ENCODE measurements at regions not wholly inside any gene's neighbourhood (a gene's known extent, or its start where the extent isn't known, plus 50 kb on each side); places are given as distances from the start of the nearest gene placed in this dataset.
"Not testable (repeated sequence)": the region's sequence is repeated elsewhere in the genome, so short reads cannot be mapped to it uniquely, and the experiment has no call there.

GRCh38 chr7:84895563-84895962 lies 291.3 kb downstream of the SEMA3D start:
- in situ Hi-C loops (cut with MboI; ENCODE audit: low pct_unique_long_range_greater_than_20kb, low sequenced_read_pairs, unreplicated experiment), result no loop called here
- DNase-seq (ENCODE audit: low spot score), result no peak
- TF ChIP-seq CTCF (IDR thresholded peaks at IDR 0.05; ENCODE audit: extremely low read depth, insufficient read depth, missing control alignments), result no peak

DNA sequence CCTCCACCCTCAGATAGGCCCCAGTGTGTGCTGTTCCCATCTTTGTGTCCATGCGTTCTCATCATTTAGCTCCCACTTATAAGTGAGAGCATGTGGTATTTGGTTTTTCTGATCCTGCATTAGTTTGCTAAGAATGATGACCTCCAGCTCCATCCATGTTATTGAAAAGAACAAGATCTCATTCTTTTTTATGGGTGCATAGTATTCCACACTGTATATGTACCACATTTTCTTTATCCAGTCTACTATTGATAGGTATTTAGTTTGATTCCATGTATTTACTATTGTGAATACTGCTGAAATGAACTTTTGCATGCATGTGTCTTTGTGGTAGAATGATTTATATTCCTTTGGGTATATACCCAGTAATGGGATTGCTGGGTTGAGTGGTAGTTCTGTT lies 303.3 kb downstream of the SEMA3D start:
- in situ Hi-C loops (cut with MboI; ENCODE audit: low pct_unique_long_range_greater_than_20kb, low sequenced_read_pairs, unreplicated experiment); DNase-seq (ENCODE audit: low spot score): not testable (repeated sequence)

- in situ Hi-C loops (cut with MboI; ENCODE audit: low pct_unique_long_range_greater_than_20kb, low sequenced_read_pairs, unreplicated experiment); DNase-seq (ENCODE audit: low spot score): not testable (repeated sequence)
Measured at GRCh38 chr7:84880326-84880997, 306.4 kb downstream of the SEMA3D start.

- peak; percentile 7 for DNase-seq (ENCODE audit: low spot score)
- TF ChIP-seq CTCF (IDR thresholded peaks at IDR 0.05; ENCODE audit: extremely low read depth, insufficient read depth, missing control alignments), result no peak
- in situ Hi-C loops (cut with MboI; ENCODE audit: low pct_unique_long_range_greater_than_20kb, low sequenced_read_pairs, unreplicated experiment), result no loop called here
Measured at GRCh38 chr7:84879570-84880325, 307.1 kb downstream of the SEMA3D start.

- in situ Hi-C loops (cut with MboI; ENCODE audit: low pct_unique_long_range_greater_than_20kb, low sequenced_read_pairs, unreplicated experiment), result no loop called here
- no peak for DNase-seq (ENCODE audit: low spot score)
- no peak for TF ChIP-seq CTCF (IDR thresholded peaks at IDR 0.05; ENCODE audit: extremely low read depth, insufficient read depth, missing control alignments)
Measured at GRCh38 chr7:84877943-84878570, 308.8 kb downstream of the SEMA3D start.

DNA sequence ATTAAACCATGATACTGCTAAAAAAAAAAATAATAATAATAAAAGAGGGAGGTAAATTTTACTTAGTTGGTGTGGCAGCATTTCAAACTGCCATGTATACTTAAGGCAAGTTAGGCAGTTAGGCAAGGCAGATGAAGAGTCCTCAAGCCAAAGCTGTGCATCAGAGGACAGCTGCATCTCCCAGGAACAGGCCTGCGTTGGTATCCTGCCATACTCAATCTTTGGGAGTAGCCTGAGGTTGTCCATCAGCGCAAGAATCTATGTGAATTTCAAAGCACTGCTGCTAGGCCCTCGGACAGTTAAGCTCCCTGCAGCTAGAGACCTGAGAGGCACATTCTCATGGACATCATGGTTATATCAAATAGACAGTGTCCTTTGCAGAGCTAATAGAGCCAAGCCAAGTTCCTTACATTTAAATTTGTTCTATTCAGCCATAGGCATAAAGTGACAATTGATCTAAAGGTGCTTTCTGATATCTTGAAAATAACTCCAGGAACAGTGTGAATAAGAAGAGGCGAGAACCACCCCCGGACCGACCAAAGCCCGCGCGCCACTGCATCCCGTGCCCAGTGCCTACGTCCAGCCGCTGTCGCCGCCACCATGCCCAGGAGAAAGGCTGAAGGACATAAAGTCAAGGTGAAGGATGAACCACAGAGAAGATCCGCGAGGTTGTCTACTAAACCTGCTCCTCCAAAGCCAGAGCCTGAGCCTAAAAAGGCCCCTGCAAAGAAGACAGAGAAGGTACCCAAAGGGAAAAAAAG lies 310.6 kb downstream of the SEMA3D start:
- DNase-seq (ENCODE audit: low spot score), result no peak
- in situ Hi-C loops (cut with MboI; ENCODE audit: low pct_unique_long_range_greater_than_20kb, low sequenced_read_pairs, unreplicated experiment), result no loop called here
- no peak for TF ChIP-seq CTCF (IDR thresholded peaks at IDR 0.05; ENCODE audit: extremely low read depth, insufficient read depth, missing control alignments)

DNA sequence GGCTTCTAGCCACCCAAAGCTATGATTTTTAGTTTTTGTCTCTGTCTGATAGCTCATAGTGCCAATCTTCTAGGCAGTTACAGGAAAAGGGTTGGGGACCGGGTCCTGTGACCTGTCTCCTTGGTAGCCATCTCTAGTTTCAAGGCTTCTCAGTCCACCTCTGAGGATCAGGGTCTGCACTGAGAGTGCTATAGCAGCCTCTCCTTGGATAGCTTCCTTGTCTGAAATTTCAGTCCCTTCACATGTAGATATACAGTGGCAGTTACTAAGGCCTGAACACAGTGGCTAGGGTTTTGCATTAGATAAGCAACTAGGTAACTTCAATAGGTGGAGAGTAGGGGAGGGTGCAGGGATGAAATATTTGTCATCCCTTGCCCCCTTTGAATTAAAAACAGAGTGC lies 321.3 kb downstream of the SEMA3D start:
- TF ChIP-seq CTCF (IDR thresholded peaks at IDR 0.05; ENCODE audit: extremely low read depth, insufficient read depth, missing control alignments), result no peak
- DNase-seq (ENCODE audit: low spot score), result no peak
- in situ Hi-C loops (cut with MboI; ENCODE audit: low pct_unique_long_range_greater_than_20kb, low sequenced_read_pairs, unreplicated experiment), result no loop called here

Data from GM13977 (cell line).